SU-DHL-6 (cell line): ENCODE measurements at regions not wholly inside any gene's neighbourhood (a gene's known extent, or its start where the extent isn't known, plus 50 kb on each side); places are given as distances from the start of the nearest gene placed in this dataset.

ENCODE experiments used
- EZH2phosphoT487 ChIP-seq: fragments of 200-600 bp; sonication (generic), shearing (Covaris generic); conservative IDR thresholded peaks from 2 replicates; pipeline ENCODE4 v1.6.1; 2018; ENCODE audit warnings: mild to moderate bottlenecking, antibody characterized with exemption, low read length, moderate library complexity, mixed read lengths
- TF ChIP-seq, protein P1 (sequence below): fragments of 200-600 bp; sonication (generic); IDR thresholded peaks from one replicate; pipeline ENCODE4 v1.5.1; 2017; ENCODE audit warnings: antibody characterized with exemption, mild to moderate bottlenecking, low read length, moderate library complexity; ENCODE audit not compliant: insufficient read depth, poor library complexity, severe bottlenecking

- TF ChIP-seq, protein P1, sequence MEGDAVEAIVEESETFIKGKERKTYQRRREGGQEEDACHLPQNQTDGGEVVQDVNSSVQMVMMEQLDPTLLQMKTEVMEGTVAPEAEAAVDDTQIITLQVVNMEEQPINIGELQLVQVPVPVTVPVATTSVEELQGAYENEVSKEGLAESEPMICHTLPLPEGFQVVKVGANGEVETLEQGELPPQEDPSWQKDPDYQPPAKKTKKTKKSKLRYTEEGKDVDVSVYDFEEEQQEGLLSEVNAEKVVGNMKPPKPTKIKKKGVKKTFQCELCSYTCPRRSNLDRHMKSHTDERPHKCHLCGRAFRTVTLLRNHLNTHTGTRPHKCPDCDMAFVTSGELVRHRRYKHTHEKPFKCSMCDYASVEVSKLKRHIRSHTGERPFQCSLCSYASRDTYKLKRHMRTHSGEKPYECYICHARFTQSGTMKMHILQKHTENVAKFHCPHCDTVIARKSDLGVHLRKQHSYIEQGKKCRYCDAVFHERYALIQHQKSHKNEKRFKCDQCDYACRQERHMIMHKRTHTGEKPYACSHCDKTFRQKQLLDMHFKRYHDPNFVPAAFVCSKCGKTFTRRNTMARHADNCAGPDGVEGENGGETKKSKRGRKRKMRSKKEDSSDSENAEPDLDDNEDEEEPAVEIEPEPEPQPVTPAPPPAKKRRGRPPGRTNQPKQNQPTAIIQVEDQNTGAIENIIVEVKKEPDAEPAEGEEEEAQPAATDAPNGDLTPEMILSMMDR, result no peak
- TF ChIP-seq EZH2phosphoT487, result no peak
Measured at GRCh38 chr1:30639881-30640452, 83.4 kb downstream of the MATN1 start.
